HepG2 (cell line): ENCODE measurements at regions not wholly inside any gene's neighbourhood (a gene's known extent, or its start where the extent isn't known, plus 50 kb on each side); places are given as distances from the start of the nearest gene placed in this dataset.
"Not testable (repeated sequence)": the region's sequence is repeated elsewhere in the genome, so short reads cannot be mapped to it uniquely, and the experiment has no call there.

ENCODE experiments used
- ATAC-seq: fragments of 200-7000 bp; cut with Tn5 transposase; 3 replicates; pipeline ENCODE4 v1.9.1; 2020; ENCODE audit warnings: mild to moderate bottlenecking, moderate library complexity
- BruUV-seq: library from RNA; stranded (reverse); fragments of 400-500 nt; replicated peaks from 2 replicates; lab custom pipeline; 2021; lab: Mats Ljungman, UMichigan
- CTCF ChIA-PET: fragments of 300-600 bp; formaldehyde crosslinking; extraction: SDS; loops from one replicate; lab custom pipeline; 2021; ENCODE audit warnings: low total read pairs, inconsistent platforms, low intra/inter-chr PET ratio; lab: Yijun Ruan, JAX
- POLR2A ChIA-PET: fragments of 350-600 bp; sonication (Branson Sonifier 250); formaldehyde crosslinking; loops from one replicate; lab custom pipeline; 2020; ENCODE audit warnings: antibody characterized with exemption, inconsistent platforms; lab: Yijun Ruan, JAX
- DNase-seq: peaks from one replicate; pipeline ENCODE4 v3.0.0-alpha.2; 2015; ENCODE audit warnings: low spot score
- FAIRE-seq: peaks from 3 replicates; lab custom pipeline; 2011; peaks lifted over from hg19 to GRCh38; lab: Jason Lieb, UNC
- H2AFZ ChIP-seq: one replicate; pipeline ENCODE4 v1.6.1; 2011; ENCODE audit warnings: low read length, inconsistent platforms
- H3K27ac ChIP-seq: fragments of 300-600 bp; 3 replicates; pipeline ENCODE4 v1.8.0; 2011; ENCODE audit warnings: mixed run types, mild to moderate bottlenecking, mixed read lengths, low read length, inconsistent platforms; ENCODE audit not compliant: insufficient read depth; ENCODE audit errors: extremely low read length
- H3K27me3 ChIP-seq, 2 experiments: fragments of 200-600 bp in 1 of 2; 2 replicates in 1 of 2; 3 replicates in 1 of 2; pipeline versions ENCODE4 v1.6.0 to v1.8.0; 2011; ENCODE audit warnings: low read length in 2 of 2, mild to moderate bottlenecking in 2 of 2, moderate library complexity in 2 of 2, inconsistent platforms in 1 of 2; ENCODE audit not compliant: insufficient read depth in 2 of 2, control insufficient read depth in 1 of 2
- H3K36me3 ChIP-seq, 2 experiments: fragments of 200-600 bp in 1 of 2; replicated peaks in 1 of 2; 2 replicates in 1 of 2; 3 replicates in 1 of 2; pipeline versions ENCODE4 v1.5.1 to v1.8.0; 2011; ENCODE audit warnings: low read length in 2 of 2, inconsistent platforms in 1 of 2; ENCODE audit not compliant: insufficient read depth in 2 of 2, control insufficient read depth in 1 of 2
- H3K4me1 ChIP-seq: 2 replicates; pipeline ENCODE4 v1.5.1; 2012; ENCODE audit warnings: low read length, inconsistent platforms; ENCODE audit not compliant: insufficient read depth
- H3K4me2 ChIP-seq: 2 replicates; pipeline ENCODE4 v1.6.0; 2011; ENCODE audit warnings: low read depth, low read length, inconsistent platforms
- H3K4me3 ChIP-seq, 3 experiments: fragments of 200-600 bp in 1 of 3; sonication (generic), shearing (Covaris generic) in 1 of 3; replicated peaks in 1 of 3; 2 replicates each; pipeline ENCODE4 v1.5.1; 2011 to 2016; ENCODE audit warnings: low read length in 3 of 3, inconsistent platforms in 2 of 3, low read depth in 2 of 3, mild to moderate bottlenecking in 2 of 3, control low read depth in 1 of 3, mixed read lengths in 1 of 3; ENCODE audit not compliant: insufficient read depth in 1 of 3
- H3K79me2 ChIP-seq: one replicate; pipeline ENCODE4 v1.6.1; 2011; ENCODE audit warnings: low read length, inconsistent platforms; ENCODE audit not compliant: insufficient read depth
- H3K9ac ChIP-seq: 2 replicates; pipeline ENCODE4 v1.6.0; 2011; ENCODE audit warnings: mild to moderate bottlenecking, low read depth, low read length, inconsistent platforms; ENCODE audit not compliant: insufficient read depth
- H3K9me3 ChIP-seq: 2 replicates; pipeline ENCODE4 v1.5.1; 2012; ENCODE audit warnings: mild to moderate bottlenecking, low read length
- H4K20me1 ChIP-seq: 2 replicates; pipeline ENCODE4 v1.6.0; 2011; ENCODE audit warnings: inconsistent platforms, mild to moderate bottlenecking, low read length, moderate library complexity; ENCODE audit not compliant: insufficient read depth
- ZFX ChIP-seq: sonication (generic); formaldehyde crosslinking; IDR thresholded peaks from 2 replicates; pipeline ENCODE4 v1.4.0; 2020; ENCODE audit warnings: mild to moderate bottlenecking, low read depth, missing genetic modification reagents, moderate library complexity
- ZNF232 ChIP-seq: sonication (generic); formaldehyde crosslinking; IDR thresholded peaks from 2 replicates; pipeline ENCODE4 v1.4.0; 2020; ENCODE audit warnings: missing genetic modification reagents, borderline replicate concordance
- ZNF263 ChIP-seq: sonication (generic); formaldehyde crosslinking; IDR thresholded peaks from 2 replicates; pipeline ENCODE4 v1.4.0; 2020; ENCODE audit warnings: missing genetic modification reagents
- ZNF317 ChIP-seq: sonication (generic); formaldehyde crosslinking; IDR thresholded peaks from 2 replicates; pipeline ENCODE4 v1.5.0; 2020; ENCODE audit warnings: mild to moderate bottlenecking, missing genetic modification reagents
- WGBS: methylation state at CpG from one replicate; pipeline ENCODE4 v1.1.6; 2017; ENCODE audit warnings: low lambda C conversion rate; 5-methylcytosine and 5-hydroxymethylcytosine counted together
- in situ Hi-C: cut with HindIII; loops from 2 replicates; pipeline ENCODE4 v1.10.0; 2017; ENCODE audit warnings: low pct_unique_long_range_greater_than_20kb; ENCODE audit not compliant: extremely low pct_ligation_motif_present
- intact Hi-C: fragments of 100-400 bp; cut with micrococcal nuclease; formaldehyde crosslinking; loops from one replicate; pipeline ENCODE4 v1.10.0; 2022; ENCODE audit not compliant: unreplicated experiment
- TF ChIP-seq, protein P1 (sequence below): sonication (generic); formaldehyde crosslinking; IDR thresholded peaks from 2 replicates; pipeline ENCODE4 v1.4.0; 2020; ENCODE audit warnings: mild to moderate bottlenecking, missing genetic modification reagents

DNA sequence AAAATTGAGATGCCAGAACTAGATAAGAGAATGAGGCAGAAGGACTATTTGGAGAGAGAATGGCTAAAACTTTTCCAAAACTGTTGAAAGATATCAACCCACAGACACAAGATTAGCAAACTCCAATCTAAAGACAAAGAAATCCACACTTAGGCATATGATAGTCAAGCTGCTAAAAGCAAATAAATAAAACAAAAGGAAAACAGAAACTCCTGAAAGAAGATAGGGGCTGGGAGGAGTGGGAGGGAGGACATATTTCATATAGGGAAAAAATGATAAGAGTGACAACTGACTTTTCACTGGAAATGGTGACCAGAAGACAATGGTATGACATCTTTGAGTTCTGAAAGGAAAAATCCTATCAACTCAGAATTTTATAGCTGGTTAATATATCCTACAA lies 105.4 kb upstream of the ADO start:
- H3K4me3 ChIP-seq, result no peak overlapping the region
- intact Hi-C loops, result no loop called here
- no peak overlapping the region for H2AFZ ChIP-seq
- H3K79me2 ChIP-seq, result no peaks in the 10 kb centered on the region
- no peaks in the 10 kb centered on the region for H3K27me3 ChIP-seq
- no peak overlapping the region for H3K9ac ChIP-seq
- POLR2A ChIA-PET, result no interaction called here
- no peak for ATAC-seq
- no peak for FAIRE-seq
- no peaks in the 10 kb centered on the region for H3K36me3 ChIP-seq
- in situ Hi-C loops, result no loop called here
- DNase-seq, result no peak
- H4K20me1 ChIP-seq, result no peaks in the 10 kb centered on the region
- peaks cover 28% of the 10 kb centered on the region for H3K9me3 ChIP-seq
- H3K27ac ChIP-seq, result no peak overlapping the region
- H3K4me2 ChIP-seq, result no peak overlapping the region
- TF ChIP-seq ZFX (CRISPR knock-in tag), result no peak
- TF ChIP-seq, protein P1, sequence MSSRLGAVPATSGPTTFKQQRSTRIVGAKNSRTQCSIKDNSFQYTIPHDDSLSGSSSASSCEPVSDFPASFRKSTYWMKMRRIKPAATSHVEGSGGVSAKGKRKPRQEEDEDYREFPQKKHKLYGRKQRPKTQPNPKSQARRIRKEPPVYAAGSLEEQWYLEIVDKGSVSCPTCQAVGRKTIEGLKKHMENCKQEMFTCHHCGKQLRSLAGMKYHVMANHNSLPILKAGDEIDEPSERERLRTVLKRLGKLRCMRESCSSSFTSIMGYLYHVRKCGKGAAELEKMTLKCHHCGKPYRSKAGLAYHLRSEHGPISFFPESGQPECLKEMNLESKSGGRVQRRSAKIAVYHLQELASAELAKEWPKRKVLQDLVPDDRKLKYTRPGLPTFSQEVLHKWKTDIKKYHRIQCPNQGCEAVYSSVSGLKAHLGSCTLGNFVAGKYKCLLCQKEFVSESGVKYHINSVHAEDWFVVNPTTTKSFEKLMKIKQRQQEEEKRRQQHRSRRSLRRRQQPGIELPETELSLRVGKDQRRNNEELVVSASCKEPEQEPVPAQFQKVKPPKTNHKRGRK (CRISPR knock-in tag), result no peak
- TF ChIP-seq ZNF263 (CRISPR knock-in tag), result no peak
- no peak for TF ChIP-seq ZNF232
- TF ChIP-seq ZNF317 (CRISPR knock-in tag), result peak; percentile 98
- CTCF ChIA-PET, result no interaction called here
- BruUV-seq, result no TSS peak
- H3K4me1 ChIP-seq, result no peaks in the 10 kb centered on the region

DNA sequence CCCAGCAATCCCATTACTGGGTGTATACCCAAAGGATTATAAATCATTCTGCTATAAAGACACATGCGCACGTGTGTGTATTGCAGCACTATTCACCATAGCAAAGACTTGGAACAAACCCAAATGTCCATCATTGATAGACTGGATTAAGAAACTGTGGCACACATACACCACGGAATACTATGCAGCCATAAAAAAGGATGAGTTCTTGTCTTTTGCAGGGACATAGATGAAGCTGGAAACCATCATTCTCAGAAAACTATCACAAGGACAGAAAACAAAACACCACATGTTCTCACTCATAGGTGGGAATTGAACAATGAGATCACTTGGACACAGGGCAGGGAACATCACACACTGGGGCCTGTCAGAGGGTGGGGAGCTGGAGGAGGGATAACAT lies 100.4 kb upstream of the ADO start:
- peaks cover 16% of the 10 kb centered on the region for H3K9me3 ChIP-seq
- H2AFZ ChIP-seq, ATAC-seq, H3K4me3 ChIP-seq, H3K79me2 ChIP-seq, H3K4me2 ChIP-seq, intact Hi-C loops, H3K27me3 ChIP-seq, H4K20me1 ChIP-seq, DNase-seq, CTCF ChIA-PET, POLR2A ChIA-PET, H3K27ac ChIP-seq, H3K36me3 ChIP-seq, in situ Hi-C loops, BruUV-seq, H3K9ac ChIP-seq, H3K4me1 ChIP-seq, FAIRE-seq: not testable (repeated sequence)
- 51% methylated on average over 3 of the region's 3 CpGs for WGBS
